SK-N-SH (cell line): ENCODE measurements at regions not wholly inside any gene's neighbourhood (a gene's known extent, or its start where the extent isn't known, plus 50 kb on each side); places are given as distances from the start of the nearest gene placed in this dataset.

Experiments used
- CTCF ChIA-PET: fragments of 300-600, 350-600 bp; formaldehyde crosslinking; extraction: SDS; loops from one replicate; lab custom pipeline; 2021; lab: Yijun Ruan, JAX
- POLR2A ChIA-PET: fragments of 350-600 bp; sonication (Branson Sonifier 250); formaldehyde crosslinking; extraction: SDS; loops from one replicate; lab custom pipeline; 2020; ENCODE audit warnings: antibody characterized with exemption, inconsistent platforms; lab: Yijun Ruan, JAX
- DNase-seq: peaks from one replicate; pipeline ENCODE4 v3.0.0; 2012
- H2AFZ ChIP-seq: fragments of 200-600 bp; sonication (generic); 2 replicates; pipeline ENCODE4 v1.8.1; 2016; ENCODE audit warnings: antibody characterized with exemption, mild to moderate bottlenecking, low read depth
- H3F3A ChIP-seq: fragments of 200-600 bp; sonication (generic); replicated peaks from 2 replicates; pipeline ENCODE3; 2016; ENCODE audit warnings: antibody characterized with exemption, mild to moderate bottlenecking; ENCODE audit not compliant: insufficient read depth
- H3K27ac ChIP-seq, 2 experiments: fragments of 200-500 bp in 1 of 2; fragments of 200-600 bp in 1 of 2; sonication (Bioruptor generic) in 1 of 2; sonication (generic), shearing (Covaris generic) in 1 of 2; 2 replicates each; pipeline versions ENCODE4 v1.5.1 to v1.6.1; 2014 to 2016; ENCODE audit warnings: low read depth in 2 of 2, inconsistent platforms in 1 of 2, low read length in 1 of 2, mild to moderate bottlenecking in 1 of 2, mixed read lengths in 1 of 2
- H3K27me3 ChIP-seq: fragments of 200-600 bp; sonication (generic), shearing (Covaris generic); 2 replicates; pipeline ENCODE4 v1.6.1; 2016; ENCODE audit warnings: mixed run types; ENCODE audit not compliant: insufficient read depth
- H3K36me3 ChIP-seq, 2 experiments: fragments of 200-500 bp in 1 of 2; fragments of 200-600 bp in 1 of 2; sonication (Bioruptor generic) in 1 of 2; sonication (generic) in 1 of 2; replicated peaks in 1 of 2; 2 replicates each; pipeline versions ENCODE3 to v1.5.1; 2014 to 2016; ENCODE audit warnings: low read length in 1 of 2, mild to moderate bottlenecking in 1 of 2; ENCODE audit not compliant: insufficient read depth in 2 of 2, control insufficient read depth in 1 of 2
- H3K4me1 ChIP-seq, 2 experiments: fragments of 200-500 bp in 1 of 2; fragments of 200-600 bp in 1 of 2; sonication (Bioruptor generic) in 1 of 2; sonication (generic), shearing (Covaris generic) in 1 of 2; 2 replicates each; pipeline versions ENCODE4 v1.5.1 to v1.6.1; 2014 to 2016; ENCODE audit warnings: low read depth in 1 of 2, low read length in 1 of 2, mixed run types in 1 of 2; ENCODE audit not compliant: insufficient read depth in 2 of 2, control insufficient read depth in 1 of 2
- H3K4me2 ChIP-seq: fragments of 200-600 bp; sonication (generic), shearing (Covaris generic); 2 replicates; pipeline ENCODE4 v1.6.1; 2017; ENCODE audit warnings: mixed run types
- H3K4me3 ChIP-seq, 2 experiments: fragments of 200-500 bp in 1 of 2; fragments of 200-600 bp in 1 of 2; sonication (Bioruptor generic) in 1 of 2; sonication (generic), shearing (Covaris generic) in 1 of 2; 2 replicates each; pipeline versions ENCODE4 v1.5.1 to v1.8.1; 2014 to 2016; ENCODE audit warnings: low read depth in 2 of 2, inconsistent platforms in 1 of 2, low read length in 1 of 2, mild to moderate bottlenecking in 1 of 2, mixed read lengths in 1 of 2, moderate library complexity in 1 of 2
- H3K79me2 ChIP-seq: fragments of 200-600 bp; sonication (generic); 2 replicates; pipeline ENCODE4 v1.8.1; 2017; ENCODE audit warnings: mild to moderate bottlenecking; ENCODE audit not compliant: insufficient read depth
- H3K9ac ChIP-seq: fragments of 200-600 bp; sonication (generic); 2 replicates; pipeline ENCODE4 v1.6.1; 2017; ENCODE audit warnings: mixed run types
- H3K9me2 ChIP-seq: fragments of 200-600 bp; sonication (generic); 2 replicates; pipeline ENCODE4 v1.6.1; 2017; ENCODE audit warnings: mixed run types
- H3K9me3 ChIP-seq: fragments of 200-600 bp; sonication (generic); 2 replicates; pipeline ENCODE4 v1.6.1; 2017; ENCODE audit warnings: mixed run types, mild to moderate bottlenecking, moderate library complexity
- H4K20me1 ChIP-seq: fragments of 200-600 bp; sonication (generic); 2 replicates; pipeline ENCODE4 v1.6.1; 2017; ENCODE audit warnings: mild to moderate bottlenecking, mixed run types; ENCODE audit not compliant: insufficient read depth
- CHD2 ChIP-seq: fragments of 150-350 bp; IDR thresholded peaks from 2 replicates; pipeline ENCODE4 v1.6.1; 2018; ENCODE audit warnings: low read length; ENCODE audit not compliant: partially characterized antibody
- ELF1 ChIP-seq: IDR thresholded peaks from 2 replicates; pipeline ENCODE4 v1.4.0; 2012
- FOXM1 ChIP-seq: IDR thresholded peaks from 2 replicates; pipeline ENCODE4 v1.4.0; 2012; ENCODE audit warnings: low read depth, mild to moderate bottlenecking
- RAD21 ChIP-seq: IDR thresholded peaks from 2 replicates; pipeline ENCODE4 v1.6.1; 2012; ENCODE audit warnings: mild to moderate bottlenecking, low read length
- RCOR1 ChIP-seq: fragments of 150-350 bp; IDR thresholded peaks from 2 replicates; pipeline ENCODE4 v1.6.1; 2017; ENCODE audit warnings: antibody characterized with exemption, low read length
- RFX5 ChIP-seq: IDR thresholded peaks from 2 replicates; pipeline ENCODE4 v1.6.1; 2012; ENCODE audit warnings: mild to moderate bottlenecking, improper control_type of control experiment, low read length
- TCF12 ChIP-seq: IDR thresholded peaks from 2 replicates; pipeline ENCODE4 v1.4.0; 2012
- TEAD4 ChIP-seq: IDR thresholded peaks from 2 replicates; pipeline ENCODE4 v1.4.0; 2012; ENCODE audit warnings: mild to moderate bottlenecking, borderline replicate concordance; ENCODE audit not compliant: insufficient read depth
- WGBS: methylation state at CpG from one replicate; pipeline ENCODE4 v1.1.6; 2017; ENCODE audit warnings: low lambda C conversion rate; 5-methylcytosine and 5-hydroxymethylcytosine counted together
- TF ChIP-seq, protein P1 (sequence below): IDR thresholded peaks from 2 replicates; pipeline ENCODE4 v1.6.1; 2012; ENCODE audit warnings: mild to moderate bottlenecking, low read depth, low read length, moderate library complexity
- TF ChIP-seq, protein P2 (sequence below): IDR thresholded peaks from 2 replicates; pipeline ENCODE4 v1.4.0; 2012; ENCODE audit warnings: low read depth
- TF ChIP-seq, protein P3 (sequence below): fragments of 150-350 bp; IDR thresholded peaks from 2 replicates; pipeline ENCODE4 v1.6.1; 2016; ENCODE audit warnings: mild to moderate bottlenecking, low read depth, low read length
- TF ChIP-seq, protein P4 (sequence below): IDR thresholded peaks from 2 replicates; pipeline ENCODE4; 2012
- TF ChIP-seq, protein P5 (sequence below): fragments of 150-350 bp; IDR thresholded peaks from 2 replicates; pipeline ENCODE4 v1.6.1; 2017; ENCODE audit warnings: antibody characterized with exemption, low read length, low read depth, borderline replicate concordance
- TF ChIP-seq, protein P6 (sequence below): IDR thresholded peaks from 2 replicates; pipeline ENCODE4 v1.4.0; 2012; ENCODE audit warnings: low read depth, borderline replicate concordance

DNA sequence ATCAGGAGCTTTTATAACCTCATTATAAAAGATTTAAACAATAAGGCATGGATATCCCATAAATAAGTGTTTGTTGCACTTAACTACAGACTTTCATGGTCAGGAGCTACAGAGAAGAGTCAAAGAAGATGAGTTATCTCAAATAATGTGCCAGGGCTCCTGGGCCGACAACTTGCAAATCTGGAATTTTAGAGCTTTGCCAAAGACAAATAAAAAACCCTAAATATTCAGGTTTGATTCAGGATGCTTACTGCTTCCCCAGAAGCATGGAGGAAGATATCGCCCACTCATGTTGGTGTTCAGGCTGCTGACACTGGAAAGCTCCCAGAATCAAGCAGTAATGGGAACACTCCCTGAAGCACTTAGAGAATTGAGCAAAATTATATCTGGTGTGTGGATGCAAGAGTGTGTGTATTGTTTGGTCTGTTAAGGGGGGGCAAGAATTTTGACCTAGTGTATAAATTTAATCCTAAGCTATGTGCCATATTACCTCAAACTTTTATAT lies 176.9 kb upstream of the ESRRG start (continued):
- TF ChIP-seq RCOR1 (no peak), RFX5 (no peak), RAD21 (no peak)
- TF ChIP-seq, protein P1, sequence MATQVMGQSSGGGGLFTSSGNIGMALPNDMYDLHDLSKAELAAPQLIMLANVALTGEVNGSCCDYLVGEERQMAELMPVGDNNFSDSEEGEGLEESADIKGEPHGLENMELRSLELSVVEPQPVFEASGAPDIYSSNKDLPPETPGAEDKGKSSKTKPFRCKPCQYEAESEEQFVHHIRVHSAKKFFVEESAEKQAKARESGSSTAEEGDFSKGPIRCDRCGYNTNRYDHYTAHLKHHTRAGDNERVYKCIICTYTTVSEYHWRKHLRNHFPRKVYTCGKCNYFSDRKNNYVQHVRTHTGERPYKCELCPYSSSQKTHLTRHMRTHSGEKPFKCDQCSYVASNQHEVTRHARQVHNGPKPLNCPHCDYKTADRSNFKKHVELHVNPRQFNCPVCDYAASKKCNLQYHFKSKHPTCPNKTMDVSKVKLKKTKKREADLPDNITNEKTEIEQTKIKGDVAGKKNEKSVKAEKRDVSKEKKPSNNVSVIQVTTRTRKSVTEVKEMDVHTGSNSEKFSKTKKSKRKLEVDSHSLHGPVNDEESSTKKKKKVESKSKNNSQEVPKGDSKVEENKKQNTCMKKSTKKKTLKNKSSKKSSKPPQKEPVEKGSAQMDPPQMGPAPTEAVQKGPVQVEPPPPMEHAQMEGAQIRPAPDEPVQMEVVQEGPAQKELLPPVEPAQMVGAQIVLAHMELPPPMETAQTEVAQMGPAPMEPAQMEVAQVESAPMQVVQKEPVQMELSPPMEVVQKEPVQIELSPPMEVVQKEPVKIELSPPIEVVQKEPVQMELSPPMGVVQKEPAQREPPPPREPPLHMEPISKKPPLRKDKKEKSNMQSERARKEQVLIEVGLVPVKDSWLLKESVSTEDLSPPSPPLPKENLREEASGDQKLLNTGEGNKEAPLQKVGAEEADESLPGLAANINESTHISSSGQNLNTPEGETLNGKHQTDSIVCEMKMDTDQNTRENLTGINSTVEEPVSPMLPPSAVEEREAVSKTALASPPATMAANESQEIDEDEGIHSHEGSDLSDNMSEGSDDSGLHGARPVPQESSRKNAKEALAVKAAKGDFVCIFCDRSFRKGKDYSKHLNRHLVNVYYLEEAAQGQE: no peak

DNA sequence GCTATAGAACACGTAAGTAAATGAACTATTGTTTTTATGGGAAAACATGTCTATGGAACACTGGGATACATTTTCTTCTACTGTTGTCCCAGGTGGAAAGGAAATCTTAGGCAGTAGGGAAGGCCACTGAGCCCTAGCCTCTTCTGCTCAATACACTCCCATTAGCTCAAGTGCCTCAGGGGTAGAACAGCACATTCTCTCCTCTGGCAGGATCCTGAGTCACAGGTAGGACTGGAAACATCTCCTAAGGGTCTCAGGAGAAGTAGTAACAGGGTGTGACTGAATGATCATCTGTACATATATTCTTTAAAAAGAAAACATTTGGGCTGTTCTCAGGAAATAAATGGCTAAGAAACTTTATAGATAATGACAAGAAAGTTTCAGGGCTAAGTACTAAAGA lies 175.6 kb upstream of the ESRRG start:
- 84% methylated on average over 1 of the region's 1 CpG for WGBS
- Histone ChIP-seq H3K36me3 (no peaks in the 10 kb centered on the region), H3K4me1 (no peaks in the 10 kb centered on the region), H3K9ac (no peak overlapping the region), H3F3A (no peaks in the 10 kb centered on the region), H3K4me3 (no peak overlapping the region), H3K9me2 (no peaks in the 10 kb centered on the region), H3K9me3 (no peaks in the 10 kb centered on the region), H4K20me1 (no peaks in the 10 kb centered on the region), H2AFZ (no peak overlapping the region), H3K27me3 (no peaks in the 10 kb centered on the region), H3K27ac (no peak overlapping the region), H3K4me2 (no peak overlapping the region), H3K79me2 (no peaks in the 10 kb centered on the region)
- TF ChIP-seq, protein P2, sequence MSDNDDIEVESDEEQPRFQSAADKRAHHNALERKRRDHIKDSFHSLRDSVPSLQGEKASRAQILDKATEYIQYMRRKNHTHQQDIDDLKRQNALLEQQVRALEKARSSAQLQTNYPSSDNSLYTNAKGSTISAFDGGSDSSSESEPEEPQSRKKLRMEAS: no peak
- no peak for TF ChIP-seq CHD2
- TF ChIP-seq, protein P3, sequence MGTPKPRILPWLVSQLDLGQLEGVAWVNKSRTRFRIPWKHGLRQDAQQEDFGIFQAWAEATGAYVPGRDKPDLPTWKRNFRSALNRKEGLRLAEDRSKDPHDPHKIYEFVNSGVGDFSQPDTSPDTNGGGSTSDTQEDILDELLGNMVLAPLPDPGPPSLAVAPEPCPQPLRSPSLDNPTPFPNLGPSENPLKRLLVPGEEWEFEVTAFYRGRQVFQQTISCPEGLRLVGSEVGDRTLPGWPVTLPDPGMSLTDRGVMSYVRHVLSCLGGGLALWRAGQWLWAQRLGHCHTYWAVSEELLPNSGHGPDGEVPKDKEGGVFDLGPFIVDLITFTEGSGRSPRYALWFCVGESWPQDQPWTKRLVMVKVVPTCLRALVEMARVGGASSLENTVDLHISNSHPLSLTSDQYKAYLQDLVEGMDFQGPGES: no peak
- TF ChIP-seq RFX5: no peak
- TF ChIP-seq, protein P4, sequence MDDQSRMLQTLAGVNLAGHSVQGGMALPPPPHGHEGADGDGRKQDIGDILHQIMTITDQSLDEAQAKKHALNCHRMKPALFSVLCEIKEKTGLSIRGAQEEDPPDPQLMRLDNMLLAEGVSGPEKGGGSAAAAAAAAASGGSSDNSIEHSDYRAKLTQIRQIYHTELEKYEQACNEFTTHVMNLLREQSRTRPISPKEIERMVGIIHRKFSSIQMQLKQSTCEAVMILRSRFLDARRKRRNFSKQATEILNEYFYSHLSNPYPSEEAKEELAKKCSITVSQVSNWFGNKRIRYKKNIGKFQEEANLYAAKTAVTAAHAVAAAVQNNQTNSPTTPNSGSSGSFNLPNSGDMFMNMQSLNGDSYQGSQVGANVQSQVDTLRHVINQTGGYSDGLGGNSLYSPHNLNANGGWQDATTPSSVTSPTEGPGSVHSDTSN: no peak
- TF ChIP-seq ELF1: no peak
- TF ChIP-seq, protein P5, sequence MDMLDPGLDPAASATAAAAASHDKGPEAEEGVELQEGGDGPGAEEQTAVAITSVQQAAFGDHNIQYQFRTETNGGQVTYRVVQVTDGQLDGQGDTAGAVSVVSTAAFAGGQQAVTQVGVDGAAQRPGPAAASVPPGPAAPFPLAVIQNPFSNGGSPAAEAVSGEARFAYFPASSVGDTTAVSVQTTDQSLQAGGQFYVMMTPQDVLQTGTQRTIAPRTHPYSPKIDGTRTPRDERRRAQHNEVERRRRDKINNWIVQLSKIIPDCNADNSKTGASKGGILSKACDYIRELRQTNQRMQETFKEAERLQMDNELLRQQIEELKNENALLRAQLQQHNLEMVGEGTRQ: no peak
- TF ChIP-seq, protein P6, sequence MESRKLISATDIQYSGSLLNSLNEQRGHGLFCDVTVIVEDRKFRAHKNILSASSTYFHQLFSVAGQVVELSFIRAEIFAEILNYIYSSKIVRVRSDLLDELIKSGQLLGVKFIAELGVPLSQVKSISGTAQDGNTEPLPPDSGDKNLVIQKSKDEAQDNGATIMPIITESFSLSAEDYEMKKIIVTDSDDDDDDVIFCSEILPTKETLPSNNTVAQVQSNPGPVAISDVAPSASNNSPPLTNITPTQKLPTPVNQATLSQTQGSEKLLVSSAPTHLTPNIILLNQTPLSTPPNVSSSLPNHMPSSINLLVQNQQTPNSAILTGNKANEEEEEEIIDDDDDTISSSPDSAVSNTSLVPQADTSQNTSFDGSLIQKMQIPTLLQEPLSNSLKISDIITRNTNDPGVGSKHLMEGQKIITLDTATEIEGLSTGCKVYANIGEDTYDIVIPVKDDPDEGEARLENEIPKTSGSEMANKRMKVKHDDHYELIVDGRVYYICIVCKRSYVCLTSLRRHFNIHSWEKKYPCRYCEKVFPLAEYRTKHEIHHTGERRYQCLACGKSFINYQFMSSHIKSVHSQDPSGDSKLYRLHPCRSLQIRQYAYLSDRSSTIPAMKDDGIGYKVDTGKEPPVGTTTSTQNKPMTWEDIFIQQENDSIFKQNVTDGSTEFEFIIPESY: no peak
- no peak for TF ChIP-seq FOXM1
- TF ChIP-seq TEAD4: no peak
- TF ChIP-seq TCF12: no peak
- TF ChIP-seq, protein P1: no peak
- no peak for DNase-seq
- POLR2A ChIA-PET: no interaction called here
- CTCF ChIA-PET: no interaction called here
